Mesendoderm (in vitro differentiated cells): ENCODE measurements at regions not wholly inside any gene's neighbourhood (a gene's known extent, or its start where the extent isn't known, plus 50 kb on each side); places are given as distances from the start of the nearest gene placed in this dataset.

Experiments used
- DNase-seq: peaks from one replicate; pipeline ENCODE4 v3.0.0; 2013
- H2AK5ac ChIP-seq: 2 replicates; pipeline ENCODE4 v1.6.1; 2013; ENCODE audit warnings: low read length, inconsistent platforms
- H2BK120ac ChIP-seq: 2 replicates; pipeline ENCODE4 v1.6.1; 2013; ENCODE audit warnings: low read depth, mild to moderate bottlenecking, low read length, moderate library complexity, mixed read lengths
- H2BK15ac ChIP-seq: replicated peaks from 2 replicates; pipeline ENCODE4 v1.6.1; 2013; ENCODE audit warnings: low read depth, mild to moderate bottlenecking, moderate library complexity
- H2BK5ac ChIP-seq: 2 replicates; pipeline ENCODE4 v1.6.1; 2013; ENCODE audit warnings: low read length, inconsistent platforms
- H3K18ac ChIP-seq: 2 replicates; pipeline ENCODE4 v1.6.1; 2013; ENCODE audit warnings: mild to moderate bottlenecking, low read length, mixed read lengths
- H3K23ac ChIP-seq: one replicate; pipeline ENCODE4 v1.6.1; 2013; ENCODE audit warnings: low read length
- H3K27ac ChIP-seq: 2 replicates; pipeline ENCODE4 v1.5.1; 2013; ENCODE audit warnings: low read depth, mild to moderate bottlenecking, inconsistent platforms, low read length, moderate library complexity
- H3K27me3 ChIP-seq: 2 replicates; pipeline ENCODE4 v1.6.1; 2013; ENCODE audit warnings: low read length, control low read depth, mild to moderate bottlenecking, inconsistent platforms; ENCODE audit not compliant: insufficient read depth, poor library complexity
- H3K36me3 ChIP-seq: 2 replicates; pipeline ENCODE4 v1.6.1; 2013; ENCODE audit warnings: low read length, inconsistent platforms; ENCODE audit not compliant: control insufficient read depth, insufficient read depth
- H3K4ac ChIP-seq: one replicate; pipeline ENCODE4 v1.6.1; 2013; ENCODE audit warnings: low read depth, mild to moderate bottlenecking, low read length, moderate library complexity
- H3K4me1 ChIP-seq: 2 replicates; pipeline ENCODE4 v1.6.1; 2013; ENCODE audit warnings: low read depth, low read length, inconsistent platforms; ENCODE audit not compliant: control insufficient read depth
- H3K4me2 ChIP-seq: 2 replicates; pipeline ENCODE4 v1.6.1; 2013; ENCODE audit warnings: low read length
- H3K4me3 ChIP-seq: 2 replicates; pipeline ENCODE4 v1.5.1; 2013; ENCODE audit warnings: mild to moderate bottlenecking, low read length
- H3K56ac ChIP-seq: one replicate; pipeline ENCODE4 v1.6.1; 2013; ENCODE audit warnings: low read length
- H3K79me1 ChIP-seq: 2 replicates; pipeline ENCODE4 v1.6.1; 2013; ENCODE audit warnings: low read length, inconsistent platforms
- H3K79me2 ChIP-seq: 2 replicates; pipeline ENCODE4 v1.6.1; 2013; ENCODE audit warnings: mild to moderate bottlenecking, low read length; ENCODE audit not compliant: control insufficient read depth, insufficient read depth
- H3K9ac ChIP-seq: 2 replicates; pipeline ENCODE4 v1.6.1; 2013; ENCODE audit warnings: low read length, inconsistent platforms
- H4K5ac ChIP-seq: one replicate; pipeline ENCODE4 v1.6.1; 2013; ENCODE audit warnings: low read length
- H4K8ac ChIP-seq: one replicate; pipeline ENCODE4 v1.6.1; 2013; ENCODE audit warnings: low read depth, mild to moderate bottlenecking, control low read depth, low read length, moderate library complexity
- WGBS: extraction: QIAGEN DNeasy Blood & Tissue Kit; methylation state at CpG from one replicate; pipeline ENCODE4 v1.1.7; 2013; ENCODE audit warnings: low lambda C conversion rate, missing lambda C conversion rate; ENCODE audit not compliant: insufficient coverage; ENCODE audit errors: extremely low coverage; 5-methylcytosine and 5-hydroxymethylcytosine counted together

DNA sequence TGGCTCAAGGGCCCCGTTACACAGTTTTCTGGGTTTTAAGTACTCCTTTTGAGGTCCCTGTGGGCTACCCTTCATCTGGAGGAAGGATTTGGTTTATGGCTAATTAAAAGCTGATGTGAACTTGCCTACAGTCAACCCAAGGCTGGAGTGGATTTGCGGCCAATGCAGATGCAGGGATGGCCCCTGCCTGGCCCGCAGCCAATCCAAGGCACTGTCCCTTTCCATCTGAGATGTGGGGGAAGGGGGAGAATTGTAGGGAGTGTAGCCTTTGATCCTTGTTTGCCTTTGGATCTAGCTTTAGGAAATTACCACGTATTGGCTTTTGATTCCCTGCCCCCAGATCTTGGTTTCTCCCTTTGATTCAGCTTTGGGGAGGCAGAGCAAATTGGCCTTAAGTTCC lies 128.0 kb upstream of the GGTLC1 start:
- H3K4ac ChIP-seq = no peak overlapping the region
- H3K36me3 ChIP-seq = no peaks in the 10 kb centered on the region
- no peak overlapping the region for H3K9ac ChIP-seq
- no peaks in the 10 kb centered on the region for H3K27me3 ChIP-seq
- no peak overlapping the region for H4K5ac ChIP-seq
- no peaks in the 10 kb centered on the region for H3K4me1 ChIP-seq
- no peak overlapping the region for H4K8ac ChIP-seq
- H3K18ac ChIP-seq = no peak overlapping the region
- no peak overlapping the region for H3K4me3 ChIP-seq
- no peak overlapping the region for H2AK5ac ChIP-seq
- no peaks in the 10 kb centered on the region for H3K79me1 ChIP-seq
- no peak overlapping the region for H3K56ac ChIP-seq
- H2BK15ac ChIP-seq = no peak overlapping the region
- H3K79me2 ChIP-seq = no peaks in the 10 kb centered on the region
- H2BK120ac ChIP-seq = no peak overlapping the region
- H3K23ac ChIP-seq = no peak overlapping the region
- no peak overlapping the region for H2BK5ac ChIP-seq
- no peak for DNase-seq
- no peak overlapping the region for H3K4me2 ChIP-seq
- H3K27ac ChIP-seq = no peak overlapping the region
- no CpG with 5 or more reads among the region's 4 CpGs for WGBS

DNA sequence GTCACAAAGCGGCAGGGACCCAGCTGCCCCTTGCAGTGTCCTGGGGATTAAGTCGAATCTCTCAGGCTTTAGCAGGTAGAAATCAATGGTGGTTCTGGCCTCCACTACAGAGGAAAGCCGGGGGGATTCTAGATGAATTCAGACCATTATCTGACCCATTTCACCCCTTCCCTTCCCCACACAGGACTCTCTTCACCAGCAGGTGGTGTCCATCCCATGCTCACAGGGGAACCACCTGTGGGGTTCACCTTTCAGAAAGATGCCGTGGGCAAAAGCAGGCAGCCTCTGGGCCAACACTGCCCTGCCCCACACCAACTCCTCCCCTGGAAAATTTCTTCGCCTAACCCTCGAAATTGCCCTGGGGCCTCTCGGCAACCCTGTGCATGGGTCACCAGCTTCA lies 123.8 kb upstream of the GGTLC1 start:
- WGBS = no CpG with 5 or more reads among the region's 7 CpGs
- Histone ChIP-seq H2BK120ac (no peak overlapping the region), H3K4ac (no peak overlapping the region), H3K4me3 (no peak overlapping the region), H3K18ac (no peak overlapping the region), H3K79me1 (no peaks in the 10 kb centered on the region), H3K9ac (no peak overlapping the region), H2BK15ac (no peak overlapping the region), H4K5ac (no peak overlapping the region), H2BK5ac (no peak overlapping the region), H3K4me1 (no peaks in the 10 kb centered on the region), H4K8ac (no peak overlapping the region), H2AK5ac (no peak overlapping the region), H3K27ac (no peak overlapping the region), H3K36me3 (no peaks in the 10 kb centered on the region), H3K4me2 (no peak overlapping the region), H3K79me2 (no peaks in the 10 kb centered on the region), H3K23ac (no peak overlapping the region), H3K27me3 (no peaks in the 10 kb centered on the region), H3K56ac (no peak overlapping the region)
- no peak for DNase-seq

DNA sequence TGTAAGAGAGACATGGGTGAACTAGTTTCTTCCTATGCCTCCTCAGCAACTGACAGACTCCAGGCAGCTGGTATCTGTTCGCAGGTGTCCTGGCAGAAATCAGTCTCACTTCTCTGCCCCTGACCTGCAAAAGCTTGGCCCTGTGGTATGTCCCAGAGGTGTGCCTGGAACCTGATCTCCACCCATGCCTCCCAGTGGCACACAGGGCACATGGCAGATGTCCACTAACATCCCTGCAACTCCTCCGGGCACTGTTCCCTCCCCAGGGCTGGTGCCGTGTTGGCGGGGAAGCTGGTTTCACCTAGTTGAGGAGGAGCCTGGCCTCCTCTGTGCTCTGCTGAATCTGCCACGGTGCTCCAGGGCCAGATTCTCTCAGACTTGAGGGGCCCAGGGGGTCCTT lies 123.3 kb upstream of the GGTLC1 start:
- no peak overlapping the region for H4K8ac ChIP-seq
- no CpG with 5 or more reads among the region's 5 CpGs for WGBS

GRCh38 chr20:24109537-24109936 lies 121.0 kb upstream of the GGTLC1 start:
- WGBS = no CpG with 5 or more reads among the region's 10 CpGs

More for the DNA sequence above, 123.3 kb upstream of the GGTLC1 start:
- Histone ChIP-seq H3K27me3 (no peaks in the 10 kb centered on the region), H3K36me3 (no peaks in the 10 kb centered on the region), H3K79me2 (no peaks in the 10 kb centered on the region), H2BK120ac (no peak overlapping the region), H3K23ac (no peak overlapping the region), H3K56ac (no peak overlapping the region), H2AK5ac (no peak overlapping the region), H3K9ac (no peak overlapping the region), H2BK5ac (no peak overlapping the region), H3K18ac (no peak overlapping the region), H3K27ac (no peak overlapping the region), H3K4me1 (no peaks in the 10 kb centered on the region), H3K4me2 (no peak overlapping the region), H4K5ac (no peak overlapping the region), H2BK15ac (no peak overlapping the region), H3K4ac (no peak overlapping the region), H3K79me1 (no peaks in the 10 kb centered on the region), H3K4me3 (no peak overlapping the region)
- no peak for DNase-seq

GRCh38 chr20:24109008-24109407 lies 120.4 kb upstream of the GGTLC1 start:
- H3K4me1 ChIP-seq = no peaks in the 10 kb centered on the region
- no peak overlapping the region for H3K23ac ChIP-seq
- H3K9ac ChIP-seq = no peak overlapping the region
- no peak overlapping the region for H2BK15ac ChIP-seq
- no peaks in the 10 kb centered on the region for H3K79me1 ChIP-seq
- no peak overlapping the region for H3K4me2 ChIP-seq
- H3K18ac ChIP-seq = no peak overlapping the region
- no peak overlapping the region for H2AK5ac ChIP-seq
- no peaks in the 10 kb centered on the region for H3K27me3 ChIP-seq
- no peak for DNase-seq
- H2BK5ac ChIP-seq = no peak overlapping the region
- H3K4ac ChIP-seq = no peak overlapping the region
- no CpG with 5 or more reads among the region's 12 CpGs for WGBS
- no peak overlapping the region for H3K56ac ChIP-seq
- no peak overlapping the region for H2BK120ac ChIP-seq
- H3K27ac ChIP-seq = no peak overlapping the region
- H4K5ac ChIP-seq = no peak overlapping the region
- no peaks in the 10 kb centered on the region for H3K36me3 ChIP-seq
- H4K8ac ChIP-seq = no peak overlapping the region
- no peaks in the 10 kb centered on the region for H3K79me2 ChIP-seq
- no peak overlapping the region for H3K4me3 ChIP-seq

More at GRCh38 chr20:24109537-24109936, 121.0 kb upstream of the GGTLC1 start:
- no peak overlapping the region for H2BK120ac ChIP-seq
- no peak overlapping the region for H3K27ac ChIP-seq
- no peaks in the 10 kb centered on the region for H3K36me3 ChIP-seq
- H3K4me2 ChIP-seq = no peak overlapping the region
- no peaks in the 10 kb centered on the region for H3K79me2 ChIP-seq
- H2AK5ac ChIP-seq = no peak overlapping the region
- H3K27me3 ChIP-seq = no peaks in the 10 kb centered on the region
- H2BK15ac ChIP-seq = no peak overlapping the region
- no peak for DNase-seq
- H3K23ac ChIP-seq = no peak overlapping the region
- H3K18ac ChIP-seq = no peak overlapping the region
- no peak overlapping the region for H3K4ac ChIP-seq
- no peak overlapping the region for H2BK5ac ChIP-seq
- no peaks in the 10 kb centered on the region for H3K4me1 ChIP-seq
- no peak overlapping the region for H4K5ac ChIP-seq
- no peak overlapping the region for H3K56ac ChIP-seq
- H3K9ac ChIP-seq = no peak overlapping the region
- no peak overlapping the region for H3K4me3 ChIP-seq
- no peaks in the 10 kb centered on the region for H3K79me1 ChIP-seq
- H4K8ac ChIP-seq = no peak overlapping the region

DNA sequence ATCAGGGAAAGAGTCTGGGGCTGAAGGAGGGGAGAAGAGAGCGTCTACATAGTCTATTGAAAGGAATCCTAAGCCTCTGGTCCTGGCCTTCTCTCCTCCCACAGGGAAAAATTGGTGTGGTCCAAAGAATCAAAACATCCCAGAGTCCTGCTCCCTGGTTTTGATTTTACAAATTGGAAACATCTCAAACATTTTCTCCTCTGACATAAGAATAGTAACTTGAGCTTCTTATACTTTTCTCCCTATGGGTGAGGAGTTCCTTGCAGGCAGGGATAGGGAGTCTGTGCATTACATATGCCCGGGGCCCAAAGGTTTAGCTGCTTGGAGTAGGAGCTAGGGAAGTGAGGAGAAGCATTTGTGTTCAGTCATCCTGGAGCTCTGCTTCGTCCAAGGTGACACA lies 120.0 kb upstream of the GGTLC1 start:
- Histone ChIP-seq H3K23ac (no peak overlapping the region), H4K5ac (no peak overlapping the region), H3K27ac (no peak overlapping the region), H2BK15ac (no peak overlapping the region), H3K4me3 (no peak overlapping the region), H2BK120ac (no peak overlapping the region), H3K4ac (no peak overlapping the region), H3K27me3 (no peaks in the 10 kb centered on the region), H3K79me1 (no peaks in the 10 kb centered on the region), H3K56ac (no peak overlapping the region), H2AK5ac (no peak overlapping the region), H3K79me2 (no peaks in the 10 kb centered on the region), H3K18ac (no peak overlapping the region), H4K8ac (no peak overlapping the region), H3K9ac (no peak overlapping the region), H3K4me2 (no peak overlapping the region), H2BK5ac (no peak overlapping the region), H3K36me3 (no peaks in the 10 kb centered on the region), H3K4me1 (no peaks in the 10 kb centered on the region)
- no peak for DNase-seq
- WGBS = no CpG with 5 or more reads among the region's 3 CpGs
